Breast epithelium (tissue), 3 donors: ENCODE measurements at regions not wholly inside any gene's neighbourhood (a gene's known extent, or its start where the extent isn't known, plus 50 kb on each side); places are given as distances from the start of the nearest gene placed in this dataset.

ENCODE experiments used
- CTCF ChIP-seq, 3 donors: fragments of 450-650 bp; IDR thresholded peaks; one replicate each; pipeline ENCODE4 v1.5.1; 2016 to 2017; ENCODE audit warnings: antibody characterized with exemption in 3 of 3, mild to moderate bottlenecking in 3 of 3, moderate library complexity in 3 of 3
- POLR2A ChIP-seq: fragments of 450-650 bp; IDR thresholded peaks from one replicate; pipeline ENCODE4 v1.6.1; 2016; ENCODE audit warnings: antibody characterized with exemption, mild to moderate bottlenecking, moderate library complexity
- POLR2AphosphoS5 ChIP-seq, 3 donors: sonication (generic); formaldehyde crosslinking; IDR thresholded peaks; one replicate each; pipeline ENCODE4 v1.6.1; 2017; ENCODE audit warnings: antibody characterized with exemption in 3 of 3

DNA sequence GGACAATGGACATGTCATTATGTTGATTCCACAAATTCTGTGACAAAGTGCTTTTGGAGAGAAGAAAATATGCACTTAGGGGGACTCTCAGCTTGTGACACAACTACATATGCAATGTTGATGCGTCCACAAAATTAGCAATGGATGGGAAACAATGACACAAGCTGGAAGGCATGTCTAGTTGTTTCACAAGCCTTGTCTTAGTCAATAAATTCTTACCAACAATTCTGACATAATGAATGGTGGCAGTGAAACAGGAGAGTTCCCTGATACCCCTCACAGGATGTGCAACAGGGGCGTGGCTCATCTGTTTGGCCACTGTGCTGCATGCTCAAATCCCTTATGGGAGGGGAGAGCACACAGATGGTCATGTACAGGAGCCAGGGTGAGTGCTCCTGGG lies 347.2 kb upstream of the DLGAP1 start:
- TF ChIP-seq CTCF (IDR thresholded peaks at IDR 0.05): no peak
- TF ChIP-seq POLR2A: no peak
- no peak for TF ChIP-seq POLR2AphosphoS5 (IDR thresholded peaks at IDR 0.05)
